ENCODE measurements at regions not wholly inside any gene's neighbourhood (a gene's known extent, or its start where the extent isn't known, plus 50 kb on each side); places are given as distances from the start of the nearest gene placed in this dataset.

DNA sequence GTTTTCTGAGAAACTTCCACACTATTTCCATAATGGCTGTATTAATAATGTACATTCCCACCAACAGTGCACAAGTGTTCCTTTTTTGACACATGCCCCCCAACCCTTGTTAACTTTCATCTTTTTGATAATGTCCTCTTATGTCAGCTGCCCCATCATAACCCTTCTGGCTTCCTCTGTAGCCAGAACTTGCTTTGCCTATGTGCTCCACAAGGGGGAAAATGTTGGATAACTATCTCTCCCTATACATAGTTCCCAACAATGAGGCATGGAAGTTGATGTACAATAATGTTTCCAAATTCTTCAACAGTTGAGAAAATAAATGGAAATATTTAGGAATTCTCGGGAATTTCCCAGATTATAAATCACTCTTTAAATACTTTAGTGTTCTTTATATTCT lies 142.9 kb downstream of the ASB9 start:
- TF ChIP-seq, protein P1, sequence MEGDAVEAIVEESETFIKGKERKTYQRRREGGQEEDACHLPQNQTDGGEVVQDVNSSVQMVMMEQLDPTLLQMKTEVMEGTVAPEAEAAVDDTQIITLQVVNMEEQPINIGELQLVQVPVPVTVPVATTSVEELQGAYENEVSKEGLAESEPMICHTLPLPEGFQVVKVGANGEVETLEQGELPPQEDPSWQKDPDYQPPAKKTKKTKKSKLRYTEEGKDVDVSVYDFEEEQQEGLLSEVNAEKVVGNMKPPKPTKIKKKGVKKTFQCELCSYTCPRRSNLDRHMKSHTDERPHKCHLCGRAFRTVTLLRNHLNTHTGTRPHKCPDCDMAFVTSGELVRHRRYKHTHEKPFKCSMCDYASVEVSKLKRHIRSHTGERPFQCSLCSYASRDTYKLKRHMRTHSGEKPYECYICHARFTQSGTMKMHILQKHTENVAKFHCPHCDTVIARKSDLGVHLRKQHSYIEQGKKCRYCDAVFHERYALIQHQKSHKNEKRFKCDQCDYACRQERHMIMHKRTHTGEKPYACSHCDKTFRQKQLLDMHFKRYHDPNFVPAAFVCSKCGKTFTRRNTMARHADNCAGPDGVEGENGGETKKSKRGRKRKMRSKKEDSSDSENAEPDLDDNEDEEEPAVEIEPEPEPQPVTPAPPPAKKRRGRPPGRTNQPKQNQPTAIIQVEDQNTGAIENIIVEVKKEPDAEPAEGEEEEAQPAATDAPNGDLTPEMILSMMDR (IDR thresholded peaks at IDR 0.05), result no peak
- no peak for TF ChIP-seq ZFX (IDR thresholded peaks at IDR 0.05; ENCODE audit: borderline replicate concordance)

Measured in 22Rv1 (cell line).